SKM-1 treated with dmso at 0.1 percent for 144 hours (cell line): ENCODE measurements at regions not wholly inside any gene's neighbourhood (a gene's known extent, or its start where the extent isn't known, plus 50 kb on each side); places are given as distances from the start of the nearest gene placed in this dataset.

Experiments used
- DNase-seq: peaks from one replicate; lab custom pipeline; 2025; ENCODE audit not compliant: unreplicated experiment; lab: John Stamatoyannopoulos, UW

DNA sequence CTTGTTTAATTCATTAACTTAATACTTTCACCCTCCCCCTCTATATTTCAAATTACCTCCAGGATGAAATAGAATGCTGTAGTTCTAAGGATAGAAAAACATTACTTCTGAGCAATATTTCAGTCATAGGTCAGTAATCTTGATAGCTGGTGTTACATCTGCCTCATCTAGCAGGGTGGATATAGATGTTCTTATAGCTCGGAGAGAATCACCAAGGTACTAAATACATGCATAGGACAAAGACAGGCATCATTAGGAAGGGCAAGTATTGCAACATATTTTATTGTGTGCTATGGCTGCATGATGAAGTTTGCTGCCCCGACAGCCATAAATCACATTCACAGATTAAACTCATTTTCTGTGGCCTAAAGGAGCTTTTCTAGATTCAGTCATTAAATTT, 601.0 kb downstream of the FGF9 start:
- DNase-seq = no peak

DNA sequence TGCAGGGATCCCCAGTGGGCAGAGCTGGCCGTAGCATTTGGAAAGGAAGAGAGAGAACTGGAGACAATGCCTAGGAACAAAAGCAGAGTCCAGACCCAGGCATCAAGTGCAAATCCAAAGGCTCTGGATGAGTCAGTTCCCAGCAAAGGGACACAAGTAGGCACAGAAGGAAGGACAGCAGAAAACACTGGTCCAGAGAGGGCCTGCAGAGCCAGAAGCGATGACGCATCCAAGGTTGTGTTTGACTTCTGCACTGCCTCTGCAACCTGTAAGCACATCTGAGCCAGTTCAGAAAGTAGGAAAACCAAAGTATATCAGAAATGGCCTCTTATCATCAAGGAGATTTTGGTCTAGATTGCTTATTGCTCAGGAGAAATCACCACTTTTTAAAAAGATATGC, 604.5 kb downstream of the FGF9 start:
- no peak for DNase-seq

DNA sequence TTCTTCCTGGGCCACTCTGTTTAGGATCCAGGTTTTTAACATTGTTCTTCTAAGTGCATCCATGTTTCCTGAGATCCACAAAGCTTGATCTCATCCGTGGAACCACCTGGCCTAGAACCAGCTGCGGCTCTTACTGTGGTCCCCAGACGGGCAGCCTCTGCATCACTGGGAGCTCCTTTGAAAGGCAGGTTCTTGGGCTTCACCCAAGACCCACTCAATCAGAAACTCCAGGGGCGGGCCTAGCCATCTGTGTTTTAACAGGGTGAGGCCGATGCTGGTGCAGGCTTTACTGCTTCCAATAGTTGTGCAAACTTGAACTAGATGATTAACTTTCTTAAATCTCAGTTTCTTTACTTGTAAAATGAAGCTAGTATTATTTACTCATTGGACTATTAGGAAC, 605.7 kb downstream of the FGF9 start:
- DNase-seq = no peak

DNA sequence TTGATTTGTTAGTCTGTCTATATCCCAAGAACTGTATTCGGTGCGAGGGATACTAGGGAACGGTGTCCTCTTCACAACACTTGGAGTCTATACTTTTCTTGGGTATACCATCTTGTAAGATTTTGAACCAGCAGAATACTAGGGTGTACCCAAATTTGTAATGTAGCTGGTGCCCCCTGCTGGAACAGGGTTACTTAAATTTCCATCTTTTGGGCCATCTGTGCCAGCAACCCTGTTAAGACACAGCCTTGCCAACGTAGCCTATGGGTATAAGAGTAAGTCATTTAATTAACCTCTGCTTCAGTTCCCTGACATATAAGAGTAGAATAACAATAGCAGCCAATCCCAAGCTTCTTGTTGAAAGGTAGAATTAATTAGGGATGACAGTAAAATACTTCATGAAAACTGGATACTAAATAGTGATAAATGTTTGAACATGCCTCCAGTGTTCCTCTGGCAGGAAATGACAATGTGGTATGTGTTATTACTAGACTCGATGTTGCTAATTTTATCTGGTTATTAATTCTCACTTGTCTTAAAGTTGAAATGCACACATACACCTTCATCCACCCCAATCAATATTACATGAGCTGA, 607.6 kb downstream of the FGF9 start:
- peak; percentile 34 for DNase-seq

DNA sequence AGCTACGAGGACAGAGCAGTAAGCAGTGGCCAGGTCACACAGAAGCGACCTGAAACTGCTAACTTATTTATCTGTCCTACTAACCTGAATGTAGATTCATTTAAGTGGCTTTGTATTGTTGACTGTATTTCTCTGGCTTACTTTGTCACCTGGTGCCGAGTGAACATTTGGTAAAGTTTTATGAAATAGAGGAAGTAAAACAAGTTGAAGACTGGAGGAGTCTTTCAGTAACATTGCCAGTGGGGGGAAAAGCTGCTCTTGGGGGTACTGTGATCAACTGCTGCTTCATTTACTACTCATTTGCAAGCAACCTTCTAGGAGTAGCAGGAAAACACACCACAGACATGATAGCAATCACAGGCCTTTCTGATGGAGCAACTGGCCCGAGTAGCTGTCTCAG, 615.0 kb downstream of the FGF9 start:
- DNase-seq = no peak

DNA sequence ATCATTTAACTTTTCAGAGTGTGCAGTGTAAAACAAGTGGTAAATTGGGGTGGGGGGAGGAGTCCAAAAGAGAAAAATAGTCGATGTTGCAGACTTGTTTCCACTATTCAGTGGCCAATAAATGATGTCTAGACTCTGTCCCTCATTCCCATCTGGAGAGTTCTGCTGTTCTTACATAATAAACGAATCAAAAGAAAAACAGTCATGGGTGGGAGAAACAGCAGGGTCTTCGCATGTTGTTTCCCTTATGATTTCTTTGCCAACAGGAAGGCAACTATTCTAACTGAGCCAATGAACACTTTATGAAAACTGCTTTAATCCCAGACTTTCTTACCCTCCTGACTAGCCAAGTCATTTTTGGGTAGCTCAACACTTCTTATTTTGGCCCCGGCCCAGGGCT, 615.5 kb downstream of the FGF9 start:
- DNase-seq = no peak

DNA sequence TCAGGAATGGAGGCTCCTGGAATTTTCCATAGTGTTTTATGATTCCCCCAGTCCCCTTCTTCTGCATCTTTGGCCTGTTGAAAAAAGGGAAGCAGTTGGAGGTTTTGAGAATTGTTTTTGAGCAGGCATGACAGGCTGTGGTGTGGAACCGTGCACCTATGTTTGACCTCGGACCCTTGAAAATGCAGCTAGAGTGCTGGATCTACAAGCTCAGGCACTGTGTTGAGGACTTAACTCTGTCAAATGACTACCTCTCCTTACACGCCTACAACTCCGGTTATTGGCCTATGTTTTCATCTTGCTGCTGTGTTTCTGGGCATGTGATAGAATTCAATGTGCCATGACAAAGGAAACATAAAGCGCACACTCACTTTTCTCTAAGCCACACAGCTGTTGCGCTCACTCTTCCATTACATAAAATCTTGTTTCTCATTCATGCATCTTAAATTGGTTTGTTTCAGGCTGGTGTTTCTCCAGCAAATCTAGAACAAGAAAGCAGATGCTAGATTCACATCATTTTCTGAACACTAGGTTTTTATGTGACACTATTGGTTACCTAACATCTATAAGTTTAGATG, 616.6 kb downstream of the FGF9 start:
- no peak for DNase-seq

DNA sequence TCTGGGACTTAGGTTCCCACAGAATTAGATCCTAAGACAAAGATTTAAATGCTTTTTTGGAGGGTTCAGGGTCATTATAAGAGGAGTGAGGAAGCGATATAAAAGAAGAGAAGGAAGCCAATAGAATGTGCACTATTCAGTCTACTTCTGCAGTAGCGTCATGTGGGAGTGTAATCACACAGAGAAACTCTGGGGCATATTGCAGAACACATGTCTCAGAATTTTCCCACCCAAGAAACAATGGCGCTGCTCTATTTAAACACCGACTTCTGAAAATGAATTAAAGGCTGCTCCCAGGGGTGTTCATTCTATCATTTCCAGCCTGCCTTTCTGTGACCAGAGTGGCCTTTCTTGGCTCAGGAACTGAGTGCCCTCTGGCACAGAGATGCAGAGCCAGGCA, 617.6 kb downstream of the FGF9 start:
- DNase-seq = no peak

DNA sequence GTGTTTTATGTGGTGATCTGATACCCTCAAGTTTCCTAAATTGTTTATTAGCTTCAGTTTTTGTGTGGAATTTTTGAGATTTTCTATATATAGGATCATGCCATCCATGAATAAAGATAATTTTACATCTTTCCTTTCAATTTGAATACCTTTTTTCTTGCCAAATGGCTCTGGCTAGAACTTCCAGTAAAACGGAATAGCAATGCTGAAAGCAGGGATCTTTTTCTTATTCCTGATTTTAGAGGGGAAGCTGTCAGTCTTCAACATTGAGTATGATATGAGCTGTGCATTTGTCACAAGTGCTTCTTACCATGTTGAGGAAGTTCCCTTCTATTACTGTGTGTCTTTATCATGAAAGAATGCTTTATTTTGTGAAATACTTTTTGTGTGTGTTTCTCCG, 618.8 kb downstream of the FGF9 start:
- no peak for DNase-seq

DNA sequence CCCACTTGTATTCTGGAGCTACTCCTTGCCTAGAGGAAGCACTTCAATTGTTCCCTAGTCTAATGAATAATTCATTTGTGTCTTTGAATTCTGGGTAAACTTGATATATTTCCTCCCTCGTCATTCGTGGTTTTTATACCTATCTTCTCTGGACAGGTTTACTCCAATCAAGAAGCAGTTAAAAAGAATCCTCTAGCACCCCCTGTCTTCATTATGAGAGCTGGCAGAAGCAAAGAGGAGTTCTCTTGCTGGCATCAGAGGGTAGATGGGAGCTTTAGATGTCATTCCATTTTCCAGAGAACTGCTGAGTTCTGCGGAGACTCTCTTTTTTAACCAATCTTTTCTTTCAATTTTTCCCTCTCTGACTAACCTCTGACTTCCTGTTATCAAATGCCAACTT, 627.7 kb downstream of the FGF9 start:
- no peak for DNase-seq

DNA sequence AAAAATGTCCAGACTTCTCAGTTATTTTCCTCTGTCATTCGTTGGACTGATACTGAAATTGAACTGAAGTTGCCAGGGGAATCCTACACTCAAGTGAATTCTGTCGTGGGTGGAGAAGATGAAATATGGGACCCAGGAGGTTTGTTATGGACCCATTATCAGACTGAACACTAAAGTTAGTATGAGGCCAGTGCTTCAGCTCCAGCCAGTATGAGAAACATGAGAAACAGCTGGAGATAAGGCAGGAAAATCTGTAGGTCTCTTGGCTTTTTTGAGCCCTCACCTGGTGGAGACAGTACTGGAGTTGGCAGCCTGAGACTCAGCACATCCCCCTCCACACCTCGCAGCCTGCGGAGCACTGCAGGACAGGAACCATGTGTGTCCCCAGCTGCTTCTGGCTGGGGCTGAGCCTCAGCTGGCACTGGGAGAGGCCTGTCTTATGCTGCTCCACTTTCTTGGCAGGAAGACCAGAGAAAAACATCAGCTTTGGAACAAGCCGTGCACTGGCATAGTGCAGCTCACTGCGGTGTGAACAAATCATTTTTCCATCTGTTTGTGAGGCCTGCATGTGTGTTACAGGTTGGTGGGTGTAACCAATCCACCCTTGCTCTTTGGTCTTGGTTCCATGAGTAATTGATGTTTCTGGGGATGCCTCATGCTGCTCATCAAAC, 641.0 kb downstream of the FGF9 start:
- no peak for DNase-seq

DNA sequence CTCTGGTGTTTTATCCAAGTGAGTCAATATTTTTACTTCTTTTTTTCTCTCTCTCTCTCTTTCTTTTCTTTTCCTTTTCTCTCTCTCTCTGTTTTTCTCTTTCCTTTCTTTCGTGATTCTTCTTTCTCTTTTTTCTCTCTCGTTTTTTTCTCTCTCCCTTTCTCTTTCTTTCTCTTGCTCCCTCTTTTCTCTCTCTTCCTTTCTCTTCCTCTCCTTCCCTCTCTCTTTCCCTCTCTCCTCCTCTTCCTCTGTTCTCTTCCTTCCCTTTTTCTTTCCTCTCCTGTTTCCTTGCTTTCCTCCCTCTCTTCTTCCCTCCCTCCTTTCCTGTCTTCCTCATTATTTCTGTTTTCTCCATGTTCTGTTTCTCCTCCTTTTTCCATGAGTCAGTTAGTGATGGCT, 641.5 kb downstream of the FGF9 start:
- no peak for DNase-seq

DNA sequence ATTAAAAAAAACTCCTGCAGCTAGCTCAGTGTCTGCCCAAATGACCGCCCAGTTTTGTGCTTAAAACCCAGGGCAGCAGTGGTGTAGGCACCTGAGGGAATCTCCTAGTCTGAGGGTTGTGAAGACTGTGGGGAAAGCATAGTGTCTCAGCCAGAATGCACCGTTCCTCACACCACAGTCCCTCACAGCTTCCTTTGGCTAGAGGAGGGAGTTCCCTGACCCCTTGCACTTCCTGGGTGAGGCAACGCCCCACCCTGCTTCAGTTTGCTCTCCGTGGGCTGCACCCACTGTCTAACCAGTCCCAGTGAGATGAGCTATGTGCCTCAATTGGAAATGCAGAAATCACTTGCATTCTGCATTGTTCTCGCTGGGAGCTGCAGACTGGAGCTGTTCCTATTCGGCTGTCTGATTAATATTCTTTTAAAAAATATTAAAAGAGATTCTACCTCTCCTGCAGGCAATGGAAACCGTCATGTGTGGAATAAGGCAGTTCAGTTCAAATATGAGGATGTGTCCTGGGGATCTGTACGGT, 645.7 kb downstream of the FGF9 start:
- peak; percentile 37 for DNase-seq

DNA sequence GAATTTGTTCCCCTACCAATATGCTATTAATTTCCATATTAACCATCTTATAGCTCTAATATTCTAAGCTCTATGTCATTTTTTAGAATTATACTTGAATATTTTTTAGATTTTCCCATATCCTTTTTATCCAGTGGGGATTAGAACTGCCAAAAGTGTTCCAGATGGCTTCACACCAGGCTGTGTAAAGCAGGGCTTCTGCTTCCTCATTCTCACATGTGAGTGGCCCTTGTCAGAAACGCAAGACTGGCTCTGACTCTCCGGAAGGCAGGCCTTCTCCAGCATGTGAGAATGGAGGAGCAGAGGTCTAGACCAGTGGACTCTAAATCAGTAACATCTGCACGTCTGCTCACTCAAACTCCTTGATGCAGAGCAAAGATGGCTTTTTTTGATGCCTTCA, 650.1 kb downstream of the FGF9 start:
- no peak for DNase-seq

DNA sequence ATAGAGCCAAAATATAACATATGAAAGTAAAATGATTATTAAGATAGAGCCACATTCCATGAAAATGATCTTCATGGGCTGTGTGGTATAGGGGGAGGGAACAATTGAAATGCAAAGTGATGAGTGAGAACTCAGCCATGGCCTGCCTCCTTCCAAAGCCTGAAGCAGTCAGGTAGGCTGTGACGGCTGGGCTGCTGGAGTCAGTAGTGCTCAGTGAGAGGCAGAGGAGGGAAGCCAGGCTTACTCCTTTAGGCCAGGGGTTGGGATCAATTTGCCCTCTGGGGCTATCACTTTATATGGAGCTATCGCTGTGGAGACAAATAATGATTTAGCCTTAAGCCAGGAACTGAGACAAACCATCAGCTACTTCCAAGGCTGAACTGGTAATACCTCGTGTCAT, 654.9 kb downstream of the FGF9 start:
- no peak for DNase-seq

DNA sequence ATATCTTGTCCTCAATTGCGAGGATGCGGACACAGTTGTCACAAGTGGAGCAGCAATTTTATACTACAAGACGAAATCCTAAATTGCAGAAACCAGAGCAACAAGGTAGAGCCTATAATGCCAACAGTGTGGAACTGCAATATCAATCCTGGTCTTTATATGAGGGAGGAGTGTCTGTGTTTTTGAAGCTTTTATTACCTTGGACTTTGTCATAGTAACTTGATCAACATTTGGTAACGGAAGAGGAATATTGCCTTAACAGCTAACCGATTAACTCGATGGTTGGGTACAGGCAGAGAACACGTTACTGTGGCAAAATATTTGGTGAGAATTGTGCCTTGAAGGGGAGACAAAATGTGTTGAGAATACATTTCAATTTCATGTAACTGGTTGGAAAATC, 661.5 kb downstream of the FGF9 start:
- DNase-seq = no peak

DNA sequence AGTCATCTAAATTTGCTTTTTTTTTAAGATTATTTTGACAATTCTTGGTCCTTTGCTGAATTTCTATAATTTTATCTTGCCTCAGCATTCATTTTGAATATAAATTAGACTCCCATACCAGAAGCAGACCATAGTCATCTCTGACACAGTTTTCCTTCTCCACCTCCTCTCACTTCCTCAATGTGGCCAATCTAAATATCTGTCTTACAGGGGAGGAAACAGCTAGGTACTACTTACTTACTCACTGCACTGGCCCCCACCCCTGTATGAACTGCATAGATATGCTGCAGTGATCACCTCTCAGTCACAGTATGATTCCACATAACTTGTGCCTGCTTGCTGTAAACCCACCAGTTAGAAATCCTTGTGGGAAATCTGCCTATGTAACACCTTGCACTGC, 665.6 kb downstream of the FGF9 start:
- no peak for DNase-seq

DNA sequence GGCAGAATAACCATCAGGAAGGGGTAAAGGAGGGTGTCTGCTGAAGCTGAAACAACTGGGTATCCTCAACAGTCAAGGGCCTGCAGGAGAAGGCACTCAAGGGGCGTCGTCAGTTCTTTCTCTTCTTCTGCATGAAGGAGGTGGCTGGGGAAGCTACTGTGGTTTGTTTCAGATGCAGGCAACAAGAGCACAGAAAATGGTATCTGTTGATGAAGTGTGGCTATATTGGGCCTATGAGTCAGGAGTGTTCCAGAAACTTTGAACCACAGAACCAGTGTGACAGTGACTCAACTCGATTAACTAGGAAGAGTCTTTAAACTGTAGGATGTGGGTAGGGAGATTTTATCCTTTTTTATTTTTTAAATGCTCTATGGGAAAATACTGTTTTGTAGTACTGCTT, 686.3 kb downstream of the FGF9 start:
- no peak for DNase-seq

DNA sequence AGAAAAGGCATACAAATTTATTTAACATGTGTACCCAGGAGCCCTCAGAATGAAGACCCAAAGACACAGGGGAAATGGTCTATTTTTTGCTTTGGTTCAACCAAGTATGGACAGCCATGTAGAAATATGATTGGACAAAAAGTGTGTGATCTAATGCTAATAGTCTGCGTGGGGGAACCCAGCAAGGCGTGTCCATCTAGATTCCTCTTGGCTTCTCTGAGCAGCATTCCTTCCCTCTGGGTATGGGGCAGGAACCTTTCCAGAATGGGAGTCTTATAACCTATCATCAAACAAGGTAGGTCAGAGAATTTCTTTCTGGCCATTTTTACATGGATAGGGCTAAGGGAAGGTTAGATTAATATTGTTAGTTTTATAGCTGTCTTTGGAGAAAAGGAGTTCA, 698.2 kb downstream of the FGF9 start:
- no peak for DNase-seq

DNA sequence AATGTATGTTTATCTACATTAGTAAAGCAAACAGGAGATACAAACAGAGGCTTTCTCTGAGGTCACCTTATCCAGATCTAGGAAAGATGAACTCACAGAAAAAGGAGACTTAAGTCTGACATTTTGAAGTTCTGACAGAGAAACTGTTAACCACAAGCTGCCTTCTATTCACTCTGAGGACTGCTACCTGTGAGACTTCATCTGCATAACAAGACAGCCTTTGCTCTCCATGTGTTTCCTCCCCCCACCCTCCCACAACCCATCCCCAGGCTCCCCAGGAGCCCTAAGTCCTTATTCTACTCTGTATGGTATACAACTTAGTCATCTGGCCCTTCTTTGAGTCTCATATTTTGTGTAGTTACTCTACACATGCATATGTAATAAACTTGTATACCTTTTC, 699.0 kb downstream of the FGF9 start:
- DNase-seq = no peak

DNA sequence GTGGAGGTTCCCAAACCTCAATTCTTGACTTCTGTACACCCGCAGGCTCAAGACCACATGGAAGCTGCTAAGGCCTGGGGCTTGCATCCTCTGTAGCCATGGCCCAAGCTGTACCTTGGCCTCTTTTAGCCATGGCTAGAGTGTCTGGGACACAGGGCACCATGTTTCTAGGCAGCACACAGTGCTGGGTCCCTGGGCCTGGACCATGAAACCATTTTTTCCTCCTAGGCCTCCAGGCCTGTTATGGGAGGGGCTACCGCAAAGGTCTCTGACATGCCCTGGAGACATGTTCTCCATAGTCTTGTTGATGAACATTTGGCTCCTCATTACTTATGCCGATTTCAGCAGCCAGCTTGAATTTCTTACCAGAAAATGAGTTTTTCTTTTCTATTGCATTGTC, 701.4 kb downstream of the FGF9 start:
- no peak for DNase-seq

DNA sequence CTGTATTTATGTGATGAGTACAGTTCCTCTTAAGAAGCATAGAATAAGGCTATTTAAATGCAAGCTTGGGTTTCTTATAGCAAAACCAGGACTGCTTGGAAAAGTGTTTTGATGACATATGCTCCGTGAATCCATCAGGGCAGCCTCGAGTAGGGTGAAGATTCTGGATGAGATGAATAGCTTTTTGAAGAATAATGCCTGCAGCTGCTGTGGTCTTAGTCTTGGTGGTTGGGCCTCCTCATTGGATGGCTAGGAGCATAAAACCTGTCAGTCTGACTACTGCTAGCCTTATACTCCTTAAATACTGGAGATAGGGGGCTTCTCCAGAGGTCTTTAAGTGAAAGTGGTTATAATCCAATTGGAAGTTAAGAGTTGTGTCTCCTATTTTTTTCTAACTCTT, 704.3 kb downstream of the FGF9 start:
- DNase-seq = no peak

DNA sequence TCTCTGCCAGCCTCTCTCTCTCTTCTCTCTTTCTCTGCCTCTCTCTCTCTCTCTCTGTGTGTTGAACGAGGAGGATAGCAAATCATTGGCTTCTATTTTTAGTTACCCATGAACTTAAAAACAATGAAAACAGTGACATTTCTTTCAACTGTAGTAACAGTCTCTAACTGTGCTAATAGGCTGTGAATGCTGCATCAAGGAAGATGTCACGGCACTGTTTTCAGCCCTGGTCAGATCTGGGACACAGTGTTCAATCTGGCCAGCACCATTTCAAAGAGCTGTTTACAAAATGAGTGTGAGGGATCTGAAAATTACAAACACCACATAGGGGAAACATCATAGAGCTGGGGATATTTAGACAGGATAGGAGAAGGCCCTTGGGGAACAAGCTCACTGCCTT, 717.0 kb downstream of the FGF9 start:
- DNase-seq = no peak
